Lower lobe of right lung (tissue), 2 donors: ENCODE measurements at regions not wholly inside any gene's neighbourhood (a gene's known extent, or its start where the extent isn't known, plus 50 kb on each side); places are given as distances from the start of the nearest gene placed in this dataset.

Experiments
- ATAC-seq, 2 donors: fragments of 200-7000 bp; cut with Tn5 transposase; one replicate each; pipeline ENCODE4 v1.9.1; 2020 to 2022; ENCODE audit warnings: mild to moderate bottlenecking in 2 of 2, moderate library complexity in 2 of 2
- DNase-seq: peaks from one replicate; pipeline ENCODE4 v3.0.0-alpha.2; 2020
- H3K27ac ChIP-seq: fragments of 200-600 bp; one replicate; pipeline ENCODE4 v1.8.0; 2022
- H3K27me3 ChIP-seq: fragments of 200-600 bp; one replicate; pipeline ENCODE4 v1.8.0; 2022; ENCODE audit warnings: low read depth
- H3K36me3 ChIP-seq: fragments of 200-600 bp; one replicate; pipeline ENCODE4 v1.8.0; 2022; ENCODE audit warnings: mild to moderate bottlenecking
- H3K4me1 ChIP-seq: fragments of 200-600 bp; one replicate; pipeline ENCODE4 v1.8.0; 2022
- H3K4me3 ChIP-seq: fragments of 200-600 bp; one replicate; pipeline ENCODE4 v1.8.0; 2022; ENCODE audit warnings: mild to moderate bottlenecking
- H3K9me3 ChIP-seq: fragments of 200-600 bp; one replicate; pipeline ENCODE4 v1.8.0; 2022
- intact Hi-C: fragments of 100-400 bp; cut with DNase I; formaldehyde crosslinking; loops from one replicate; pipeline ENCODE4 v1.11.0; 2022
- TF ChIP-seq, protein P1 (sequence below): fragments of 200-600 bp; IDR thresholded peaks from one replicate; pipeline ENCODE4 v1.8.0; 2022; ENCODE audit warnings: antibody characterized with exemption, mild to moderate bottlenecking
- donor health status: DM: no; HTN: yes; CAD: no; lungs with severe emphysema.

DNA sequence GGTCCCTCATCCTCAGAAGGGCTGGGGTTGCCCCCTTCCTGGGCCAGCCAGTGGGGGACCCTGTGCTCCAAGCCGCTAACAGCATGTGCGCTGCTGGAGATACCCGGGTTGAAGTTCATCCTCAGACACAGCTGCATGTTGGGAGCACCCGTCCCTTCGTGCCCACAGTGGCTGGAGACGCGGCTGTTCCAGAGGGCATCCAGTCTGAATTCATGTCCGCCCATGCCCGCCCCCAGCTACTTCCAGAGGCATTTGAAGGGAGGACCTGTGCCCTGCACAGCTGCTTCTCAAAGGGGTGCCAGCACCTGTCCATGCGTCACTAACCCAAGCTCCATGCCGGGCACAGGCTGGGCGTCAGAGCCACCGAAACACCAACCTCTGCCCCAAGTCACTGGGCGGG lies 68.1 kb upstream of the ADGRA1 start:
- intact Hi-C loops: no loop called here
- no peak overlapping the region for H3K27ac ChIP-seq
- H3K9me3 ChIP-seq: no peaks in the 10 kb centered on the region
- peaks cover 6% of the 10 kb centered on the region for H3K27me3 ChIP-seq
- no peak for ATAC-seq
- TF ChIP-seq, protein P1, sequence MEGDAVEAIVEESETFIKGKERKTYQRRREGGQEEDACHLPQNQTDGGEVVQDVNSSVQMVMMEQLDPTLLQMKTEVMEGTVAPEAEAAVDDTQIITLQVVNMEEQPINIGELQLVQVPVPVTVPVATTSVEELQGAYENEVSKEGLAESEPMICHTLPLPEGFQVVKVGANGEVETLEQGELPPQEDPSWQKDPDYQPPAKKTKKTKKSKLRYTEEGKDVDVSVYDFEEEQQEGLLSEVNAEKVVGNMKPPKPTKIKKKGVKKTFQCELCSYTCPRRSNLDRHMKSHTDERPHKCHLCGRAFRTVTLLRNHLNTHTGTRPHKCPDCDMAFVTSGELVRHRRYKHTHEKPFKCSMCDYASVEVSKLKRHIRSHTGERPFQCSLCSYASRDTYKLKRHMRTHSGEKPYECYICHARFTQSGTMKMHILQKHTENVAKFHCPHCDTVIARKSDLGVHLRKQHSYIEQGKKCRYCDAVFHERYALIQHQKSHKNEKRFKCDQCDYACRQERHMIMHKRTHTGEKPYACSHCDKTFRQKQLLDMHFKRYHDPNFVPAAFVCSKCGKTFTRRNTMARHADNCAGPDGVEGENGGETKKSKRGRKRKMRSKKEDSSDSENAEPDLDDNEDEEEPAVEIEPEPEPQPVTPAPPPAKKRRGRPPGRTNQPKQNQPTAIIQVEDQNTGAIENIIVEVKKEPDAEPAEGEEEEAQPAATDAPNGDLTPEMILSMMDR: no peak
- H3K4me3 ChIP-seq: no peak overlapping the region
- no peaks in the 10 kb centered on the region for H3K36me3 ChIP-seq
- no peaks in the 10 kb centered on the region for H3K4me1 ChIP-seq
- DNase-seq: no peak

DNA sequence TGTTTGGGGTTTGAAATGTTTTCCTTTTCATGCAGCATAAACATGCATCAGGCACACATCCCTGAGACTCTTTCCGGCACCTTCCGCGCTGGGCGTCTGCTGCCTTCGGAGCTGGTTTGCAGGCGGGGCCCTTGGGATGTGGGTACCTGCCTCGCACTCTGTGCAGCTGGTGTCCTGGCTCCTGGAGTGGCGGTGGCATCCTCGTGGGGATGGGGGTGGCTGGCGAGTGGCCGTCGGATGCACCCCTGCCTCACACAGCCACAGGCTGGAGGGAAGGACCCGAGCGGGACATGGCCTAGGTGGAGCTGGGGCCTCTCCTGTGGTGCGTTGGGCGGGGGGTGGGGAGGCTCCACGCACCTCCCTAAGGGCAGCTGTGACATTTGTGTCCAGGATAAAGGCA lies 68.5 kb upstream of the ADGRA1 start:
- H3K4me1 ChIP-seq: no peaks in the 10 kb centered on the region
- no peak overlapping the region for H3K27ac ChIP-seq
- intact Hi-C loops: no loop called here
- no peaks in the 10 kb centered on the region for H3K36me3 ChIP-seq
- H3K4me3 ChIP-seq: no peak overlapping the region
- TF ChIP-seq, protein P1: no peak
- H3K9me3 ChIP-seq: no peaks in the 10 kb centered on the region
- DNase-seq (no peak), ATAC-seq (no peak)
- peaks cover 2% of the 10 kb centered on the region for H3K27me3 ChIP-seq

DNA sequence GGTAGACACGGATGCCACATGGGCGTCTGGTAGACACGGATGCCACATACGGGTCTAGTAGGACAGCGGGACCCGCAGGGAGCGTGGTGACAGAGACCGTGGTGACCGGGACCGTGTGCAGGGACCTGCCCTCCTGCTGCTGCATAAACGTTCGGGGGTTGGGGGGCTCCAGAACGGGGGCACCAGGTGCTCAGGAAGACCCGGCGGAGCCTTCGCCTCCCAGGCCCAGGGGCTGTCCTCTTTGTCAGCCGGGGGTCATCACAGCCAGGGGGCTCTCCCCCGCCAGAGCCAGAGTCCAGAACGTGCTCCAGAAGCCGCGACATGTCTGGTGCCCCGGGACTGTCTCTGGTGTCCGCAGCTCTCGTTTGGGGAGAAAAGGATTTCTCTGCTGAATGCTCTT lies 69.2 kb upstream of the ADGRA1 start:
- Histone ChIP-seq H3K36me3 (no peaks in the 10 kb centered on the region), H3K9me3 (no peaks in the 10 kb centered on the region), H3K4me1 (no peaks in the 10 kb centered on the region), H3K27me3 (no peaks in the 10 kb centered on the region), H3K27ac (no peak overlapping the region), H3K4me3 (no peak overlapping the region)
- ATAC-seq (no peak), DNase-seq (no peak)
- intact Hi-C loops: no loop called here
- TF ChIP-seq, protein P1: no peak

DNA sequence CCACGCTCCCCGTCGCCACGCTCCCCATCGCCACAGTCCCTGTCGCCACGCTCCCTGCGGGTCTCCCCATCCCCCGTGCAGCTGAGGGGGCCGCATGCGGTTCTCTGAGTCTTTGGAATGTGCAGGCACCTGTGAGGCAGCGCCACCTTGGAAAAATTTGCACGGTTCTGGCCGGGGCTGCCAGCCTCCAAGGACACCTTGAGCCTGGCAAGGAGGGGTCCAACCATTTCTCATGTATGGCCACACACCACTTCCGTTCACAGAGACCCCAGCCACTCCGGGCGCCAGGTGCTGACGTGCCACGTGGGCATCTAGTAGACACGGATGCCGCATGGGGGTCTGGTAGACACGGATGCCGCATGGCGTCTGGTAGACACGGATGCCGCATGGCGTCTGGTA lies 70.5 kb upstream of the ADGRA1 start:
- Histone ChIP-seq H3K27me3 (no peaks in the 10 kb centered on the region), H3K9me3 (no peaks in the 10 kb centered on the region), H3K27ac (no peak overlapping the region), H3K4me3 (no peak overlapping the region), H3K36me3 (no peaks in the 10 kb centered on the region), H3K4me1 (no peaks in the 10 kb centered on the region)
- intact Hi-C loops: no loop called here
- ATAC-seq (no peak), DNase-seq (no peak)
- TF ChIP-seq, protein P1: no peak

DNA sequence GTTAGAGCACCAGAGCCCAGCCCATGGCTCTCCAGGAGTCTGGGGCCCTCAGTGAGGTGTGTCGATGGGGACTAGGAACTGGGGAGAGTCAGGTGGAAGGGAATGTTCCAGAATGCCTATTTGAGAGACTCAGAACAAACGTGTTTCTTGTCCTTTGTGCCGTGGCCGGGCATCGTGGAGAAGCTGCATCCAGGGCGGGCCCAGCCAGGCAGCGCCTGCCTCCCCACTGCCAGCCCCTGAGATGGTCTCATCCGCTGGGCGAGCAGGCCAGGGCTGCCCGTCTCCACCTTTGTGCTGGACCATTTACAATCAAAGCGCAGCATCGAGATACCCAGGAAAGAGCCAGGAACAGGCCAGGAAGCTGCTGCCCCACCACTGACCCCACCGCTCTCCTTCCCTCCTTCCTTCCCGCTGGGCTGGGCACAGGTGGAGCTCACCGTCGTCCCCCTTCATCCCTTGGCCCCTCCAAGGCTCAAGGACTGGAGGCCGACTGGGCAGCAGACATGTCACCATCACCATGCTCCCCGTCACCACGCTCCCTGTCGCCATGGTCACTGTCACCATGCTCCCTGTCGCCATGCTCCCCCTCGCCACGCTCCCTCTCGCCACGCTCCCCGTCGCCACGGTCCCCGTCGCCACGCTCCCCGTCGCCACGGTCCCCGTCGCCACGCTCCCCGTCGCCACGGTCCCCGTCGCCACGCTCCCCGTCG lies 71.1 kb upstream of the ADGRA1 start:
- TF ChIP-seq, protein P1: no peak
- intact Hi-C loops: no loop called here
- Histone ChIP-seq H3K27ac (no peak overlapping the region), H3K9me3 (no peaks in the 10 kb centered on the region), H3K36me3 (no peaks in the 10 kb centered on the region), H3K27me3 (no peaks in the 10 kb centered on the region), H3K4me3 (no peak overlapping the region), H3K4me1 (no peaks in the 10 kb centered on the region)
- ATAC-seq: no peak
- no peak for DNase-seq
